HL-60 (cell line): ENCODE measurements at regions not wholly inside any gene's neighbourhood (a gene's known extent, or its start where the extent isn't known, plus 50 kb on each side); places are given as distances from the start of the nearest gene placed in this dataset.

Source experiments
- TF ChIP-seq, protein P1 (sequence below): IDR thresholded peaks from one replicate; pipeline ENCODE4 v1.5.1; 2011; ENCODE audit warnings: low read length, control low read depth, inconsistent platforms; ENCODE audit not compliant: insufficient read depth
- TF ChIP-seq, protein P2 (sequence below): IDR thresholded peaks from 2 replicates; pipeline ENCODE4 v1.6.1; 2012; ENCODE audit warnings: low read depth; ENCODE audit not compliant: insufficient replicate concordance

DNA sequence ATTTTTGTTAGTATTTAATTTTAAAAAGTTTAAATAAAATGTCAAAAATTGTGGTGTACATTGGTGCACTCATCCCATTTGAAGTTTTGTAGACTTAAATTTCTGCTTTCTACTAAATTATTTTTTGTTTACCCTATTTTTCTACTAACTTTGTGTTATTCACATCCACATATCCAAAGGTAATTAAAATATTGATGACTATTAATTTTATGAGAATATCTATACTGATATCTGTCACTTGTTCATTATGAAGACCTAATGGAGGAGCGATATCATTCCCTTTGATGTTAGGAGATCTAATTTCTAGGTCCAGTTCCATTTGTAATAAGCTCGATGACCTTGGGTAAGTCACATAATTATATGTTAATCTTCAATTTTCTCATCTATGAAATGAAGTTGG lies 325.7 kb upstream of the STXBP6 start:
- TF ChIP-seq, protein P1, sequence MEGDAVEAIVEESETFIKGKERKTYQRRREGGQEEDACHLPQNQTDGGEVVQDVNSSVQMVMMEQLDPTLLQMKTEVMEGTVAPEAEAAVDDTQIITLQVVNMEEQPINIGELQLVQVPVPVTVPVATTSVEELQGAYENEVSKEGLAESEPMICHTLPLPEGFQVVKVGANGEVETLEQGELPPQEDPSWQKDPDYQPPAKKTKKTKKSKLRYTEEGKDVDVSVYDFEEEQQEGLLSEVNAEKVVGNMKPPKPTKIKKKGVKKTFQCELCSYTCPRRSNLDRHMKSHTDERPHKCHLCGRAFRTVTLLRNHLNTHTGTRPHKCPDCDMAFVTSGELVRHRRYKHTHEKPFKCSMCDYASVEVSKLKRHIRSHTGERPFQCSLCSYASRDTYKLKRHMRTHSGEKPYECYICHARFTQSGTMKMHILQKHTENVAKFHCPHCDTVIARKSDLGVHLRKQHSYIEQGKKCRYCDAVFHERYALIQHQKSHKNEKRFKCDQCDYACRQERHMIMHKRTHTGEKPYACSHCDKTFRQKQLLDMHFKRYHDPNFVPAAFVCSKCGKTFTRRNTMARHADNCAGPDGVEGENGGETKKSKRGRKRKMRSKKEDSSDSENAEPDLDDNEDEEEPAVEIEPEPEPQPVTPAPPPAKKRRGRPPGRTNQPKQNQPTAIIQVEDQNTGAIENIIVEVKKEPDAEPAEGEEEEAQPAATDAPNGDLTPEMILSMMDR = no peak
- TF ChIP-seq, protein P2, sequence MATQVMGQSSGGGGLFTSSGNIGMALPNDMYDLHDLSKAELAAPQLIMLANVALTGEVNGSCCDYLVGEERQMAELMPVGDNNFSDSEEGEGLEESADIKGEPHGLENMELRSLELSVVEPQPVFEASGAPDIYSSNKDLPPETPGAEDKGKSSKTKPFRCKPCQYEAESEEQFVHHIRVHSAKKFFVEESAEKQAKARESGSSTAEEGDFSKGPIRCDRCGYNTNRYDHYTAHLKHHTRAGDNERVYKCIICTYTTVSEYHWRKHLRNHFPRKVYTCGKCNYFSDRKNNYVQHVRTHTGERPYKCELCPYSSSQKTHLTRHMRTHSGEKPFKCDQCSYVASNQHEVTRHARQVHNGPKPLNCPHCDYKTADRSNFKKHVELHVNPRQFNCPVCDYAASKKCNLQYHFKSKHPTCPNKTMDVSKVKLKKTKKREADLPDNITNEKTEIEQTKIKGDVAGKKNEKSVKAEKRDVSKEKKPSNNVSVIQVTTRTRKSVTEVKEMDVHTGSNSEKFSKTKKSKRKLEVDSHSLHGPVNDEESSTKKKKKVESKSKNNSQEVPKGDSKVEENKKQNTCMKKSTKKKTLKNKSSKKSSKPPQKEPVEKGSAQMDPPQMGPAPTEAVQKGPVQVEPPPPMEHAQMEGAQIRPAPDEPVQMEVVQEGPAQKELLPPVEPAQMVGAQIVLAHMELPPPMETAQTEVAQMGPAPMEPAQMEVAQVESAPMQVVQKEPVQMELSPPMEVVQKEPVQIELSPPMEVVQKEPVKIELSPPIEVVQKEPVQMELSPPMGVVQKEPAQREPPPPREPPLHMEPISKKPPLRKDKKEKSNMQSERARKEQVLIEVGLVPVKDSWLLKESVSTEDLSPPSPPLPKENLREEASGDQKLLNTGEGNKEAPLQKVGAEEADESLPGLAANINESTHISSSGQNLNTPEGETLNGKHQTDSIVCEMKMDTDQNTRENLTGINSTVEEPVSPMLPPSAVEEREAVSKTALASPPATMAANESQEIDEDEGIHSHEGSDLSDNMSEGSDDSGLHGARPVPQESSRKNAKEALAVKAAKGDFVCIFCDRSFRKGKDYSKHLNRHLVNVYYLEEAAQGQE = no peak
